OCI-LY7 (cell line): ENCODE measurements at regions not wholly inside any gene's neighbourhood (a gene's known extent, or its start where the extent isn't known, plus 50 kb on each side); places are given as distances from the start of the nearest gene placed in this dataset.

ENCODE experiments used
- CTCF ChIP-seq: fragments of 200-600 bp; sonication (generic); conservative IDR thresholded peaks from 2 replicates; pipeline ENCODE4 v1.5.1; 2014; ENCODE audit warnings: mild to moderate bottlenecking, antibody characterized with exemption, low read length, moderate library complexity, mixed read lengths
- EZH2phosphoT487 ChIP-seq: fragments of 200-600 bp; sonication (generic); IDR thresholded peaks from 2 replicates; pipeline ENCODE4 v1.6.1; 2018; ENCODE audit warnings: low read depth, borderline replicate concordance, mild to moderate bottlenecking, mixed run types, antibody characterized with exemption, low read length, moderate library complexity, mixed read lengths

- no peak for TF ChIP-seq CTCF
- TF ChIP-seq EZH2phosphoT487: no peak
Observed at GRCh38 chr12:115348301-115348700, 664.3 kb upstream of the TBX3 start.
